HEK293T (cell line): ENCODE measurements at regions not wholly inside any gene's neighbourhood (a gene's known extent, or its start where the extent isn't known, plus 50 kb on each side); places are given as distances from the start of the nearest gene placed in this dataset.

Experiments
- CTBP1 ChIP-seq: fragments of 450-650 bp; IDR thresholded peaks from 2 replicates; pipeline ENCODE4 v1.6.1; 2016; ENCODE audit warnings: borderline replicate concordance
- ELF4 ChIP-seq: fragments of 450-650 bp; IDR thresholded peaks from 2 replicates; pipeline ENCODE4 v1.6.1; 2017; ENCODE audit warnings: antibody characterized with exemption
- FOXK2 ChIP-seq: fragments of 450-650 bp; IDR thresholded peaks from 2 replicates; pipeline ENCODE4 v1.6.1; 2016; ENCODE audit warnings: mild to moderate bottlenecking
- FOXM1 ChIP-seq: fragments of 450-650 bp; IDR thresholded peaks from 2 replicates; pipeline ENCODE4 v1.6.1; 2017; ENCODE audit warnings: mild to moderate bottlenecking, borderline replicate concordance
- L3MBTL2 ChIP-seq: fragments of 450-650 bp; conservative IDR thresholded peaks from 2 replicates; pipeline ENCODE4 v1.6.1; 2016; ENCODE audit warnings: mild to moderate bottlenecking
- NFRKB ChIP-seq: fragments of 450-650 bp; IDR thresholded peaks from 2 replicates; pipeline ENCODE4 v1.6.1; 2016; ENCODE audit warnings: mild to moderate bottlenecking, moderate library complexity
- TARDBP ChIP-seq: fragments of 450-650 bp; IDR thresholded peaks from 2 replicates; pipeline ENCODE4 v1.6.1; 2016
- TF ChIP-seq, protein P1 (sequence below): fragments of 450-650 bp; IDR thresholded peaks from 2 replicates; pipeline ENCODE4 v1.6.1; 2016

DNA sequence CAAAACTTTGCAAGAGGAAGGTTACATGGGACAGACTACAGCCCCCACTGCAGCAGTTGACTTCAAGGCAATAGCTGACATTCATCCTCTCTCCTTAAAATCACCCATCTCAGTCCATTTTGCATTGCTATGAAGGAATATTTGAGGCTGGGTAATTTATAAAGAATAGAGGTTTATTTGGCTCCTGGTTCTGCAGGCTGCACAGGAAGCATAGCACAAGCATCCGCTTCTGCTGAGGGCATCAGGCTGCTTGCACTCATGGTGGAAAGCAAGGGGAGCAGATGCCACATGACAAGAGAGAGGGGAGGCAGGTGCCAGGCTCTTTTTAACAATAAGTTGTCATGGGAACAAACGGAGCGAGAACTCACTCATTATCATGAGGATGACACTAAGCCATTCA lies 646.0 kb downstream of the ZEB2 start:
- no peak for TF ChIP-seq L3MBTL2
- no peak for TF ChIP-seq FOXK2
- no peak for TF ChIP-seq FOXM1
- no peak for TF ChIP-seq NFRKB
- TF ChIP-seq ELF4 = no peak
- TF ChIP-seq TARDBP = no peak
- TF ChIP-seq CTBP1 = no peak
- TF ChIP-seq, protein P1, sequence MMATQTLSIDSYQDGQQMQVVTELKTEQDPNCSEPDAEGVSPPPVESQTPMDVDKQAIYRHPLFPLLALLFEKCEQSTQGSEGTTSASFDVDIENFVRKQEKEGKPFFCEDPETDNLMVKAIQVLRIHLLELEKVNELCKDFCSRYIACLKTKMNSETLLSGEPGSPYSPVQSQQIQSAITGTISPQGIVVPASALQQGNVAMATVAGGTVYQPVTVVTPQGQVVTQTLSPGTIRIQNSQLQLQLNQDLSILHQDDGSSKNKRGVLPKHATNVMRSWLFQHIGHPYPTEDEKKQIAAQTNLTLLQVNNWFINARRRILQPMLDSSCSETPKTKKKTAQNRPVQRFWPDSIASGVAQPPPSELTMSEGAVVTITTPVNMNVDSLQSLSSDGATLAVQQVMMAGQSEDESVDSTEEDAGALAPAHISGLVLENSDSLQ = no peak
